AG09309 (cell line): ENCODE measurements at regions not wholly inside any gene's neighbourhood (a gene's known extent, or its start where the extent isn't known, plus 50 kb on each side); places are given as distances from the start of the nearest gene placed in this dataset.

Source experiments
- DNase-seq: peaks from one replicate; pipeline ENCODE4 v3.0.0-alpha.2; 2010; ENCODE audit warnings: low read depth
- H3K4me3 ChIP-seq: 2 replicates; pipeline ENCODE4 v1.5.1; 2011; ENCODE audit warnings: mild to moderate bottlenecking, low read depth, low read length, moderate library complexity; ENCODE audit not compliant: control insufficient read depth
- TF ChIP-seq, protein P1 (sequence below): IDR thresholded peaks from 2 replicates; pipeline ENCODE4 v1.5.1; 2011; ENCODE audit warnings: mild to moderate bottlenecking, low read depth, low read length, inconsistent platforms; ENCODE audit not compliant: insufficient read depth, control insufficient read depth; ENCODE audit errors: missing control alignments

DNA sequence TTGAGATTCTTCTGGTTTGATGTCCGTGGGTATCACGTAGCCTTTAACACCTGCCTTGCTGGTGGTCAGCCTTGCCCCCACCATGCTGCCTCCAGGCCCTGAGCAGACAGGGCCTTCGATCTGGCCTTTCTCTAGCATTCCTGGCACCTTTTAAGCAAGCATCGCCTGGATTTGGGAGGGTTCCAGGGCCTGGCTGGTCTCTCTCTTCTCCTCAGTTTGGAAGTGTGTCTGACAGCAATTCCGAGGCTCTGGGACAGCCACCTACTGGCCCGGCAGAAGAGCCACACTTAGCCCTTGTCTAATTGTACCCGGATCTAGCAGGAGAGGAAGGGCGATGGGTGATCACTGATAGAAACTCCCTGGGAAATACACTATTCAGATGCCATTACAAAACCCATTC lies 441.3 kb upstream of the MKI67 start:
- TF ChIP-seq, protein P1, sequence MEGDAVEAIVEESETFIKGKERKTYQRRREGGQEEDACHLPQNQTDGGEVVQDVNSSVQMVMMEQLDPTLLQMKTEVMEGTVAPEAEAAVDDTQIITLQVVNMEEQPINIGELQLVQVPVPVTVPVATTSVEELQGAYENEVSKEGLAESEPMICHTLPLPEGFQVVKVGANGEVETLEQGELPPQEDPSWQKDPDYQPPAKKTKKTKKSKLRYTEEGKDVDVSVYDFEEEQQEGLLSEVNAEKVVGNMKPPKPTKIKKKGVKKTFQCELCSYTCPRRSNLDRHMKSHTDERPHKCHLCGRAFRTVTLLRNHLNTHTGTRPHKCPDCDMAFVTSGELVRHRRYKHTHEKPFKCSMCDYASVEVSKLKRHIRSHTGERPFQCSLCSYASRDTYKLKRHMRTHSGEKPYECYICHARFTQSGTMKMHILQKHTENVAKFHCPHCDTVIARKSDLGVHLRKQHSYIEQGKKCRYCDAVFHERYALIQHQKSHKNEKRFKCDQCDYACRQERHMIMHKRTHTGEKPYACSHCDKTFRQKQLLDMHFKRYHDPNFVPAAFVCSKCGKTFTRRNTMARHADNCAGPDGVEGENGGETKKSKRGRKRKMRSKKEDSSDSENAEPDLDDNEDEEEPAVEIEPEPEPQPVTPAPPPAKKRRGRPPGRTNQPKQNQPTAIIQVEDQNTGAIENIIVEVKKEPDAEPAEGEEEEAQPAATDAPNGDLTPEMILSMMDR, result no peak
- no peak overlapping the region for H3K4me3 ChIP-seq
- DNase-seq, result no peak

DNA sequence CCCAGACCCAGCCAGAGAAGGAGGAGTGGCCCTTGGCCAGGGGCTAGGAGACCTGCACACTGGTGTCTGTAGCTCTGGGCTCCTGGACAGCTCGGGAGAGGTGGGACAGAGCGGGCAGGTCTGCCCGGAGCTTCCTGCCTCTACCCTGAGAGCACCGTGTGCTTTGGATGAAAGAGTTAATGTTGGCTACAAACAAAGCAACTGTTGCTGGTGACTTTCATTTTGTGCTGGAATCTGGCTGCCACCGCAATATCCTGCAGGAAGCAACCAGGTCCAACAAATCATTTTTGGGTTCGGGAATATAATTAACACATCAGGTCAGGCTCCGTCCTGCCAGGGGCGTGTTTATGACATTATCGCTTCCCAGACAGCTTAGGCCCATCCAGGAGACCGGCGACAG lies 441.8 kb upstream of the MKI67 start:
- no peak overlapping the region for H3K4me3 ChIP-seq
- TF ChIP-seq, protein P1, result no peak
- no peak for DNase-seq

DNA sequence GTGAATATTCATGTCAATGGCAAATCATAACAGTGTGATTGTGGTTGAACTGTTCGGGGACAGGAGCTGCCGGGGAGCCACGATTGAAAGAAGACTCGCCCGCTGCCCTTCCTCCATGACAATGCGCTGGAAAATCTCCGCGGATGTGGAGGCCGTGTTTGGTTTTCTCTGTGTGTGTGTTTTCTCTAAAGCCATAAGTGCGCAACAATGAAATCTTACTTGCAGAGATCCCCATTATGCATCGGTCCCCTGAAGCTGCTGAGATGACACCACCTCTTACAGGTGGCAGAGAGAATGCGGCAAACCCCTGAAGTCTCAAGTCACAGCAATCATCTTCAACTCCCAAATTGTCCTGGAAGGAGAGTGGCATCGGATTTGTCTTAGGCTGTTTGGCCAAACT lies 442.3 kb upstream of the MKI67 start:
- TF ChIP-seq, protein P1, result no peak
- DNase-seq, result no peak
- no peak overlapping the region for H3K4me3 ChIP-seq

DNA sequence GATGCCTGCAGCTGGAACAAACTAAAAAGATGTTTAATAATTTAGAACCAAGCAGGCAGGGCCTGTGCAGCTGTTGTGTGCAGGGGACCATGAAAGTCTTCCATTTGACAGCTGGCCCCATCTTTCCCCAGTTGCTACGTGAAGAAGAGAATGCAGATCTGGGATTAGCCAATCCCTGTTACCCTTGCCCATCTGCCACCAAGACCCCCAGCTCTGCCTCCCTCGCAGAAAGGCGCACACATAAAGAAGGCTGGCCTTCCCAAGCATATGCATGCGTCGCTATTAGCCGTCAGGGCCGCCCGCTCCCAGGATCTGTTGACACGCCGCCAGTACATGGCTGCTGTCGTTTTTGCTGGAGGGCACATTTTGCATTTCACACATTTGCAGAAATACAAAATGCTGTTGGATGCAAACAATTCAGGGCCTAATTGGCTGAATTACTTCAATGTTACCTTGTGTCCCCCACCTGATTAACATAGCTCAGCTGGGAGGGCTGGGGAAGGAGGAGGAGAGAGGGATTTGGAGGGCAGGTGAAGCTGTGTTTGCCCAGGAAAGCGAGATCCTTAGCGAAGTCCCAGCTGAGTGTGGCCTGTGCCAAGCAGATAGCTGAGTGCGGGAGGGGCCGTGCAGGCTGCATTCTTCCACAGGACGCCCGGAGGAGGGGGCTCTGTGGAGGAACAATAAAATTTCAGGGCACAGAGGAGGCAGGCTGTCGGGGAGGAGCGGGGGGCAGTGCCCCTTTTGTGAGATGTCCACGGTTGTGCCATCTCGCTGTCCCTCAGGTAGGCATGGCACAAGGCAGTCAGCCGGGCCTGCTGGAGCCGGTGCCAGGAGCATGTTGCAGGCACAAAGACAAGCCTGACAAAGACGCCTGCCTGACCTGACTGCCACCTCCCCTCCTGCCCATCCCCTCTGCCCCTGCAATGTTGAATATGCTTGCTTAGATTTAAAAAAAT lies 443.0 kb upstream of the MKI67 start:
- H3K4me3 ChIP-seq, result no peak overlapping the region
- DNase-seq, result no peak
- TF ChIP-seq, protein P1, result no peak

DNA sequence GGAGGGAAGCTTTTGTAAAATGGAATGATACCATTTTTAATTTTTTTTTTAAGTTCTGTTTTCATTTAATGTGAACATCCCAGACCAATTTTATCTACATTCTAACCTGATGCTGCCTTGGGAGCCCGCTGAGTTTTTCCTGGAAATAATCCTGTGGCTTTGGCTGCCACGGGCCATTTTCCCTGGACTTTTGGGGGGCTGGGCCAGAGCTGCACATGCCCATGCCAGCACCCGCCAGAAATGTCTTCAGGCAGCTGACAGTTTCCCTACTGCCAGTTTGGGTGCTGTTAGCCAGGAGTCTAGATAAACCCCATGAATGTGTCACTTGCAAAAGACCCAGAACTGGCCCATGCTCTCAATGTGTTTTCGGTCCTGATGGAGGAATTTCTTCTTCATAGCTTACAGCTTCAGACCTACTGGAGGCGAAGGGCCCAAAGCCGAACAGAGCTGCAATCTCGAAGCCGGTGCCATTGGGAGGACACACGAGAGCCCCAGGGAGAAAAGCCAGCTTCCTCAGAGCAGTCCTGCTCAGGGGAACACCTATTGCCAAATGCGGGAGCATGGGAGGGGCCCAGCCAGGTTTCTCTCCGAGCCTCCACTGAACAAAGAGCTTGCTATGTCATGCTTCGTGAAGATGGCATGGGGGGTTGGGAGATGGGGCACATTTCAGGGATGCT lies 444.2 kb upstream of the MKI67 start:
- TF ChIP-seq, protein P1, result no peak
- H3K4me3 ChIP-seq, result no peak overlapping the region
- DNase-seq, result no peak

DNA sequence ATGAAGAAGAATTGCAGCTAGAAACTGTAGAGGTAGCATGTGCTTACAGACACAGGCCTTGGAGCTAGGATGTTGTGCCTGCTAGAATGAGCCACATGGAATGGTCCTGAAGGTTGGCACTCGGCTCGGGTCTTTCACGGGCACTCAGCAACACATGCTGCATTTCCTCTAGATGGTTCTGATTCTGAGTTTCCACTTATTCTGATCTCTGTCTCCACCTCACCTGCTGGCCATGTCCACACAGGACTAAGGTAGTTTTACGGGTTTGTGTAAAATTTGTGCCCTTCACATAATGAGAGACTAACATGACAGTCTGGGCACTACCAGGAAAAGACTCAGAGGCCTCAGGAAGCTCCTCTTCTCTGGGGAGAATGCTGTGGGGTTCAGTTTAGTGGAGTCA lies 444.8 kb upstream of the MKI67 start:
- TF ChIP-seq, protein P1, result no peak
- no peak for DNase-seq

More for the DNA sequence above, 444.8 kb upstream of the MKI67 start:
- H3K4me3 ChIP-seq, result no peak overlapping the region
